SK-N-SH (cell line): ENCODE measurements at regions not wholly inside any gene's neighbourhood (a gene's known extent, or its start where the extent isn't known, plus 50 kb on each side); places are given as distances from the start of the nearest gene placed in this dataset.

Experiments
- CTCF ChIA-PET: fragments of 300-600, 350-600 bp; formaldehyde crosslinking; extraction: SDS; loops from one replicate; lab custom pipeline; 2021; lab: Yijun Ruan, JAX
- POLR2A ChIA-PET: fragments of 350-600 bp; sonication (Branson Sonifier 250); formaldehyde crosslinking; extraction: SDS; loops from one replicate; lab custom pipeline; 2020; ENCODE audit warnings: antibody characterized with exemption, inconsistent platforms; lab: Yijun Ruan, JAX
- DNase-seq: peaks from one replicate; pipeline ENCODE4 v3.0.0; 2012
- H2AFZ ChIP-seq: fragments of 200-600 bp; sonication (generic); 2 replicates; pipeline ENCODE4 v1.8.1; 2016; ENCODE audit warnings: antibody characterized with exemption, mild to moderate bottlenecking, low read depth
- H3F3A ChIP-seq: fragments of 200-600 bp; sonication (generic); replicated peaks from 2 replicates; pipeline ENCODE3; 2016; ENCODE audit warnings: antibody characterized with exemption, mild to moderate bottlenecking; ENCODE audit not compliant: insufficient read depth
- H3K27ac ChIP-seq, 2 experiments: fragments of 200-500 bp in 1 of 2; fragments of 200-600 bp in 1 of 2; sonication (Bioruptor generic) in 1 of 2; sonication (generic), shearing (Covaris generic) in 1 of 2; 2 replicates each; pipeline versions ENCODE4 v1.5.1 to v1.6.1; 2014 to 2016; ENCODE audit warnings: low read depth in 2 of 2, inconsistent platforms in 1 of 2, low read length in 1 of 2, mild to moderate bottlenecking in 1 of 2, mixed read lengths in 1 of 2
- H3K27me3 ChIP-seq: fragments of 200-600 bp; sonication (generic), shearing (Covaris generic); 2 replicates; pipeline ENCODE4 v1.6.1; 2016; ENCODE audit warnings: mixed run types; ENCODE audit not compliant: insufficient read depth
- H3K36me3 ChIP-seq, 2 experiments: fragments of 200-500 bp in 1 of 2; fragments of 200-600 bp in 1 of 2; sonication (Bioruptor generic) in 1 of 2; sonication (generic) in 1 of 2; replicated peaks in 1 of 2; 2 replicates each; pipeline versions ENCODE3 to v1.5.1; 2014 to 2016; ENCODE audit warnings: low read length in 1 of 2, mild to moderate bottlenecking in 1 of 2; ENCODE audit not compliant: insufficient read depth in 2 of 2, control insufficient read depth in 1 of 2
- H3K4me1 ChIP-seq, 2 experiments: fragments of 200-500 bp in 1 of 2; fragments of 200-600 bp in 1 of 2; sonication (Bioruptor generic) in 1 of 2; sonication (generic), shearing (Covaris generic) in 1 of 2; 2 replicates each; pipeline versions ENCODE4 v1.5.1 to v1.6.1; 2014 to 2016; ENCODE audit warnings: low read depth in 1 of 2, low read length in 1 of 2, mixed run types in 1 of 2; ENCODE audit not compliant: insufficient read depth in 2 of 2, control insufficient read depth in 1 of 2
- H3K4me2 ChIP-seq: fragments of 200-600 bp; sonication (generic), shearing (Covaris generic); 2 replicates; pipeline ENCODE4 v1.6.1; 2017; ENCODE audit warnings: mixed run types
- H3K4me3 ChIP-seq, 2 experiments: fragments of 200-500 bp in 1 of 2; fragments of 200-600 bp in 1 of 2; sonication (Bioruptor generic) in 1 of 2; sonication (generic), shearing (Covaris generic) in 1 of 2; 2 replicates each; pipeline versions ENCODE4 v1.5.1 to v1.8.1; 2014 to 2016; ENCODE audit warnings: low read depth in 2 of 2, inconsistent platforms in 1 of 2, low read length in 1 of 2, mild to moderate bottlenecking in 1 of 2, mixed read lengths in 1 of 2, moderate library complexity in 1 of 2
- H3K79me2 ChIP-seq: fragments of 200-600 bp; sonication (generic); 2 replicates; pipeline ENCODE4 v1.8.1; 2017; ENCODE audit warnings: mild to moderate bottlenecking; ENCODE audit not compliant: insufficient read depth
- H3K9ac ChIP-seq: fragments of 200-600 bp; sonication (generic); 2 replicates; pipeline ENCODE4 v1.6.1; 2017; ENCODE audit warnings: mixed run types
- H3K9me2 ChIP-seq: fragments of 200-600 bp; sonication (generic); 2 replicates; pipeline ENCODE4 v1.6.1; 2017; ENCODE audit warnings: mixed run types
- H3K9me3 ChIP-seq: fragments of 200-600 bp; sonication (generic); 2 replicates; pipeline ENCODE4 v1.6.1; 2017; ENCODE audit warnings: mixed run types, mild to moderate bottlenecking, moderate library complexity
- H4K20me1 ChIP-seq: fragments of 200-600 bp; sonication (generic); 2 replicates; pipeline ENCODE4 v1.6.1; 2017; ENCODE audit warnings: mild to moderate bottlenecking, mixed run types; ENCODE audit not compliant: insufficient read depth
- CHD2 ChIP-seq: fragments of 150-350 bp; IDR thresholded peaks from 2 replicates; pipeline ENCODE4 v1.6.1; 2018; ENCODE audit warnings: low read length; ENCODE audit not compliant: partially characterized antibody
- FOXM1 ChIP-seq: IDR thresholded peaks from 2 replicates; pipeline ENCODE4 v1.4.0; 2012; ENCODE audit warnings: low read depth, mild to moderate bottlenecking
- GABPA ChIP-seq: IDR thresholded peaks from 2 replicates; pipeline ENCODE4 v1.4.0; 2012; ENCODE audit warnings: low read depth, mild to moderate bottlenecking
- GATA2 ChIP-seq: sonication (generic); formaldehyde crosslinking; IDR thresholded peaks from 2 replicates; pipeline ENCODE4 v1.5.0; 2020; ENCODE audit warnings: mild to moderate bottlenecking, missing genetic modification reagents
- MXI1 ChIP-seq: IDR thresholded peaks from 2 replicates; pipeline ENCODE4 v1.6.1; 2012; ENCODE audit warnings: mild to moderate bottlenecking, low read depth, low read length, improper control_type of control experiment
- NFIC ChIP-seq: IDR thresholded peaks from 2 replicates; pipeline ENCODE4 v1.4.0; 2012; ENCODE audit warnings: borderline replicate concordance
- POLR2AphosphoS5 ChIP-seq: IDR thresholded peaks from 2 replicates; pipeline ENCODE4 v1.6.1; 2012; ENCODE audit warnings: low read depth, low read length
- RAD21 ChIP-seq: IDR thresholded peaks from 2 replicates; pipeline ENCODE4 v1.6.1; 2012; ENCODE audit warnings: mild to moderate bottlenecking, low read length
- RCOR1 ChIP-seq: fragments of 150-350 bp; IDR thresholded peaks from 2 replicates; pipeline ENCODE4 v1.6.1; 2017; ENCODE audit warnings: antibody characterized with exemption, low read length
- SIN3A ChIP-seq: IDR thresholded peaks from 2 replicates; pipeline ENCODE4 v1.6.1; 2012; ENCODE audit warnings: low read depth, mild to moderate bottlenecking, low read length, moderate library complexity, borderline replicate concordance
- SMC3 ChIP-seq: IDR thresholded peaks from 2 replicates; pipeline ENCODE4 v1.6.1; 2012; ENCODE audit warnings: low read depth, low read length, improper control_type of control experiment
- TAF1 ChIP-seq: IDR thresholded peaks from 2 replicates; pipeline ENCODE4 v1.6.1; 2012; ENCODE audit warnings: low read depth, mild to moderate bottlenecking, low read length, moderate library complexity, borderline replicate concordance
- TEAD4 ChIP-seq: IDR thresholded peaks from 2 replicates; pipeline ENCODE4 v1.4.0; 2012; ENCODE audit warnings: mild to moderate bottlenecking, borderline replicate concordance; ENCODE audit not compliant: insufficient read depth
- YY1 ChIP-seq: IDR thresholded peaks from 2 replicates; pipeline ENCODE4 v1.4.0; 2012; ENCODE audit warnings: low read depth, mild to moderate bottlenecking
- WGBS: methylation state at CpG from one replicate; pipeline ENCODE4 v1.1.6; 2017; ENCODE audit warnings: low lambda C conversion rate; 5-methylcytosine and 5-hydroxymethylcytosine counted together
- TF ChIP-seq, protein P1 (sequence below): IDR thresholded peaks from 2 replicates; pipeline ENCODE4 v1.6.1; 2012; ENCODE audit warnings: mild to moderate bottlenecking, low read depth, low read length, moderate library complexity
- TF ChIP-seq, protein P2 (sequence below): fragments of 150-350 bp; IDR thresholded peaks from 2 replicates; pipeline ENCODE4 v1.6.1; 2017; ENCODE audit warnings: antibody characterized with exemption, low read length, low read depth, borderline replicate concordance
- TF ChIP-seq, protein P3 (sequence below): IDR thresholded peaks from 2 replicates; pipeline ENCODE4 v1.4.0; 2012; ENCODE audit warnings: low read depth
- TF ChIP-seq, protein P4 (sequence below): fragments of 200-600 bp; sonication (generic); IDR thresholded peaks from 2 replicates; pipeline ENCODE4 v1.6.1; 2017; ENCODE audit warnings: antibody characterized with exemption, mild to moderate bottlenecking, moderate library complexity

DNA sequence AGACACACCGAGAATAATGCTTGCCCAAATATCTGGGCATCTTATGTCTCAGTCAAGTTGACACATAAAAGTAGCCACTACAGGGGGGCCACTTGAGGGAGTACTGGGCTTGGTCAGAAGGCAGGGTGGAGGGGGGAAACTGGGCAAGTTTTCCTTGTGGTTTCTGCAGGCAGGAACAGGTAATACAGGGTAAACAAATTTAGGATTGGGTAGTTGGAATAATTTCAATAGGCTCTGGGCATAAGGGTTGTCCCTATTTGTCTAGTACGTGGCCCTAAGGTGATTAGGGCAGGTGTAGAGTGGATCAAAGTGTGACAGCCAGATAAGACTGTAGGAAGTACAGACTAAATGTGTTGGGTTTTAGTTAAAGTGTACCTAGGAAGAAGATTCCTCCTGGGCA is 353.1 kb downstream of the TLE4 start:
- ChIA-PET POLR2A (no interaction called here), CTCF (no interaction called here)
- Histone ChIP-seq H2AFZ (no peak overlapping the region), H3F3A (no peaks in the 10 kb centered on the region), H3K79me2 (no peaks in the 10 kb centered on the region), H3K4me1 (no peaks in the 10 kb centered on the region; a peak in 1 of 4 replicates), H3K9me3 (no peaks in the 10 kb centered on the region), H3K4me2 (no peak overlapping the region), H4K20me1 (no peaks in the 10 kb centered on the region), H3K27ac (no peak overlapping the region), H3K4me3 (no peak overlapping the region), H3K9me2 (no peaks in the 10 kb centered on the region), H3K9ac (no peak overlapping the region), H3K36me3 (no peaks in the 10 kb centered on the region), H3K27me3 (no peaks in the 10 kb centered on the region)
- WGBS, result 24% methylated on average over 2 of the region's 2 CpGs
- DNase-seq, result no peak
- TF ChIP-seq TAF1, result no peak
- TF ChIP-seq TEAD4, result no peak
- TF ChIP-seq YY1, result no peak
- TF ChIP-seq, protein P1, sequence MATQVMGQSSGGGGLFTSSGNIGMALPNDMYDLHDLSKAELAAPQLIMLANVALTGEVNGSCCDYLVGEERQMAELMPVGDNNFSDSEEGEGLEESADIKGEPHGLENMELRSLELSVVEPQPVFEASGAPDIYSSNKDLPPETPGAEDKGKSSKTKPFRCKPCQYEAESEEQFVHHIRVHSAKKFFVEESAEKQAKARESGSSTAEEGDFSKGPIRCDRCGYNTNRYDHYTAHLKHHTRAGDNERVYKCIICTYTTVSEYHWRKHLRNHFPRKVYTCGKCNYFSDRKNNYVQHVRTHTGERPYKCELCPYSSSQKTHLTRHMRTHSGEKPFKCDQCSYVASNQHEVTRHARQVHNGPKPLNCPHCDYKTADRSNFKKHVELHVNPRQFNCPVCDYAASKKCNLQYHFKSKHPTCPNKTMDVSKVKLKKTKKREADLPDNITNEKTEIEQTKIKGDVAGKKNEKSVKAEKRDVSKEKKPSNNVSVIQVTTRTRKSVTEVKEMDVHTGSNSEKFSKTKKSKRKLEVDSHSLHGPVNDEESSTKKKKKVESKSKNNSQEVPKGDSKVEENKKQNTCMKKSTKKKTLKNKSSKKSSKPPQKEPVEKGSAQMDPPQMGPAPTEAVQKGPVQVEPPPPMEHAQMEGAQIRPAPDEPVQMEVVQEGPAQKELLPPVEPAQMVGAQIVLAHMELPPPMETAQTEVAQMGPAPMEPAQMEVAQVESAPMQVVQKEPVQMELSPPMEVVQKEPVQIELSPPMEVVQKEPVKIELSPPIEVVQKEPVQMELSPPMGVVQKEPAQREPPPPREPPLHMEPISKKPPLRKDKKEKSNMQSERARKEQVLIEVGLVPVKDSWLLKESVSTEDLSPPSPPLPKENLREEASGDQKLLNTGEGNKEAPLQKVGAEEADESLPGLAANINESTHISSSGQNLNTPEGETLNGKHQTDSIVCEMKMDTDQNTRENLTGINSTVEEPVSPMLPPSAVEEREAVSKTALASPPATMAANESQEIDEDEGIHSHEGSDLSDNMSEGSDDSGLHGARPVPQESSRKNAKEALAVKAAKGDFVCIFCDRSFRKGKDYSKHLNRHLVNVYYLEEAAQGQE, result no peak
- TF ChIP-seq SMC3, result no peak
- TF ChIP-seq RCOR1, result no peak
- no peak for TF ChIP-seq FOXM1

DNA sequence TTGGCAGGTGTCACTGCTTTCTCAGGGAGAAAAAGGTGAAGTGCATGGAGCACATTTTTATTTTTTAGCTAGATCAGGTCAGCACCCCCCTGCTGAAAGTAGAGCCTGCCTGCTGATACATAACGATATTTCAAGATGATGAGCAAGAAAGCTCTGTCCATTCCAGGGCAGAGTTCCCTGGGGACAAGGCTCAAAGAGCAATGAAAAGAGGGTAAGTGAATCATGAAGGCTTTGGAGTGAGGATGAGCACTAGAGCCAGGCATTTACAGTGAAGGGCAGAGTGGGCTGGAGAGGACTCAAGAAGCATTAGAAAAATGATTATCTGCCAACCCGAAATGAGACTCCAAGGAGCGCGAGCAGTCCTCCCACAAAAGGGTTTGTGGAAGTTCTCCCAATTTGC is 345.7 kb downstream of the TLE4 start:
- Histone ChIP-seq H3K36me3 (no peaks in the 10 kb centered on the region), H3F3A (no peaks in the 10 kb centered on the region), H3K4me2 (no peak overlapping the region), H3K79me2 (no peaks in the 10 kb centered on the region), H3K9me3 (no peaks in the 10 kb centered on the region), H3K27me3 (no peaks in the 10 kb centered on the region), H3K9ac (no peak overlapping the region), H2AFZ (no peak overlapping the region), H3K4me3 (no peak overlapping the region), H3K4me1 (no peaks in the 10 kb centered on the region), H4K20me1 (no peaks in the 10 kb centered on the region), H3K9me2 (no peaks in the 10 kb centered on the region), H3K27ac (no peak overlapping the region)
- WGBS, result 60% methylated on average over 4 of the region's 4 CpGs
- CTCF ChIA-PET, result interaction anchor here (0.7 to 1.7 kb wide), 2 partner anchors 12 to 13 kb away, joined by 3 to 4 read pairs; no protein-coding TSS in a partner anchor
- POLR2A ChIA-PET, result no interaction called here
- DNase-seq, result no peak
- TF ChIP-seq SIN3A (no peak), MXI1 (no peak), RAD21 (no peak), POLR2AphosphoS5 (no peak), NFIC (no peak), GATA2 (CRISPR knock-in tag) (no peak), TAF1 (no peak), GABPA (no peak), TEAD4 (no peak), CHD2 (no peak)
- TF ChIP-seq, protein P2, sequence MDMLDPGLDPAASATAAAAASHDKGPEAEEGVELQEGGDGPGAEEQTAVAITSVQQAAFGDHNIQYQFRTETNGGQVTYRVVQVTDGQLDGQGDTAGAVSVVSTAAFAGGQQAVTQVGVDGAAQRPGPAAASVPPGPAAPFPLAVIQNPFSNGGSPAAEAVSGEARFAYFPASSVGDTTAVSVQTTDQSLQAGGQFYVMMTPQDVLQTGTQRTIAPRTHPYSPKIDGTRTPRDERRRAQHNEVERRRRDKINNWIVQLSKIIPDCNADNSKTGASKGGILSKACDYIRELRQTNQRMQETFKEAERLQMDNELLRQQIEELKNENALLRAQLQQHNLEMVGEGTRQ, result no peak
- TF ChIP-seq, protein P1, result no peak
- TF ChIP-seq, protein P3, sequence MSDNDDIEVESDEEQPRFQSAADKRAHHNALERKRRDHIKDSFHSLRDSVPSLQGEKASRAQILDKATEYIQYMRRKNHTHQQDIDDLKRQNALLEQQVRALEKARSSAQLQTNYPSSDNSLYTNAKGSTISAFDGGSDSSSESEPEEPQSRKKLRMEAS, result no peak
- TF ChIP-seq, protein P4, sequence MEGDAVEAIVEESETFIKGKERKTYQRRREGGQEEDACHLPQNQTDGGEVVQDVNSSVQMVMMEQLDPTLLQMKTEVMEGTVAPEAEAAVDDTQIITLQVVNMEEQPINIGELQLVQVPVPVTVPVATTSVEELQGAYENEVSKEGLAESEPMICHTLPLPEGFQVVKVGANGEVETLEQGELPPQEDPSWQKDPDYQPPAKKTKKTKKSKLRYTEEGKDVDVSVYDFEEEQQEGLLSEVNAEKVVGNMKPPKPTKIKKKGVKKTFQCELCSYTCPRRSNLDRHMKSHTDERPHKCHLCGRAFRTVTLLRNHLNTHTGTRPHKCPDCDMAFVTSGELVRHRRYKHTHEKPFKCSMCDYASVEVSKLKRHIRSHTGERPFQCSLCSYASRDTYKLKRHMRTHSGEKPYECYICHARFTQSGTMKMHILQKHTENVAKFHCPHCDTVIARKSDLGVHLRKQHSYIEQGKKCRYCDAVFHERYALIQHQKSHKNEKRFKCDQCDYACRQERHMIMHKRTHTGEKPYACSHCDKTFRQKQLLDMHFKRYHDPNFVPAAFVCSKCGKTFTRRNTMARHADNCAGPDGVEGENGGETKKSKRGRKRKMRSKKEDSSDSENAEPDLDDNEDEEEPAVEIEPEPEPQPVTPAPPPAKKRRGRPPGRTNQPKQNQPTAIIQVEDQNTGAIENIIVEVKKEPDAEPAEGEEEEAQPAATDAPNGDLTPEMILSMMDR, result no peak
